NCI-H748 treated with DMSO at 0.1 percent for 48 hours (cell line): ENCODE measurements at regions not wholly inside any gene's neighbourhood (a gene's known extent, or its start where the extent isn't known, plus 50 kb on each side); places are given as distances from the start of the nearest gene placed in this dataset.
"Not testable (repeated sequence)": the region's sequence is repeated elsewhere in the genome, so short reads cannot be mapped to it uniquely, and the experiment has no call there.

Source experiments
- DNase-seq: peaks from one replicate; lab custom pipeline; 2025; lab: John Stamatoyannopoulos, UW

DNA sequence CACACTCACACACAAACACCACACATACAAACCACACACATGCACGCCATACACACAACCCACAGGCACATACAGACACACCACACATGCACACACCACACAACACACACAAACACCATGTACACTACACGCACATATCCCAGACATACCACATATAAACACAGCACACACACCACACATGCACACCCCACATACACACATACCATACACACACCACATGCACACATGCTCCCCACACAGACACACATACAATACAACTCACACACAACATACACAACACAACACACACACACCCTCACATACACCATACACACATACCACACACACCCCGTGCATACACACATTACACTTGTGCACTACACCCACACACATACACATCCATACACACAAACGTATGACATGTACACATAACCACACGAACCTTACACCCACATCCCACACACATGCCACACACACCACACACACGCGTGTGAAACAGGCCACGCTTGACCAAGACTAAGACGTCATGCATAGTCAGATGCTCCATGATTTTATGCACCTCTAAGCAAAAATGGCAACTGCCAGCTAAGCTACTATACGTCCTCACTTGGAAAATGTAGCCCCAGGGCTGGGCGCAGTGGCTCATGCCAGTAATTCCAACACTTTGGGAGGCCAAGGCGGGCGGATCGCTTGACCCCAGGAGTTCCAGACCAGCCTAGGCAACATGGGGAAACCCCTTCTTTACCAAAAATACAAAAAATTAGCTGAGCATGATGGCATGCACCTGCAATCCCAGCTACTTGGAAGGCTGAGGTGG, 77.4 kb upstream of the TMPRSS2 start:
- DNase-seq, result no peak

- no peak for DNase-seq
Observed at GRCh38 chr21:41584603-41585176, 76.7 kb upstream of the TMPRSS2 start.

- no peak for DNase-seq
Observed at GRCh38 chr21:41583274-41583790, 75.4 kb upstream of the TMPRSS2 start.

DNA sequence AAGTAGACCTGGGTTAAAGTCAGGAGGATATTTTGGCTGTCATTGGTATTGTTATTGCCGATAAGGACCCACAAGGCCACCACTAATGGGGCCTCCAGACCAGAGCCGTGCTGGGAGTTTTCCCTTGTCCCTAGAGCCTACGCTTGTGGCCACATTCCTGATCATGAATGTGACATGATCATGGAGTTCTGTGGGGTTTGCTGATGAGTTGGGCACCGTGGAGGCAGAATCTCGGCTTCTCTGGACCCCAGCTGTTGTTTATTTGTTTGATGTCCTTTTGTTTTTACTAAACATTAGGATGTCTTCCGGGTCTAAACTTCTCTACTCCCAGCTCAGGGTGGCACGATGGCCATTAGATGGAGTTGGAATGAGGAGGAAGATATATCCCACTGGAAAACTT, 74.9 kb upstream of the TMPRSS2 start:
- DNase-seq, result no peak

DNA sequence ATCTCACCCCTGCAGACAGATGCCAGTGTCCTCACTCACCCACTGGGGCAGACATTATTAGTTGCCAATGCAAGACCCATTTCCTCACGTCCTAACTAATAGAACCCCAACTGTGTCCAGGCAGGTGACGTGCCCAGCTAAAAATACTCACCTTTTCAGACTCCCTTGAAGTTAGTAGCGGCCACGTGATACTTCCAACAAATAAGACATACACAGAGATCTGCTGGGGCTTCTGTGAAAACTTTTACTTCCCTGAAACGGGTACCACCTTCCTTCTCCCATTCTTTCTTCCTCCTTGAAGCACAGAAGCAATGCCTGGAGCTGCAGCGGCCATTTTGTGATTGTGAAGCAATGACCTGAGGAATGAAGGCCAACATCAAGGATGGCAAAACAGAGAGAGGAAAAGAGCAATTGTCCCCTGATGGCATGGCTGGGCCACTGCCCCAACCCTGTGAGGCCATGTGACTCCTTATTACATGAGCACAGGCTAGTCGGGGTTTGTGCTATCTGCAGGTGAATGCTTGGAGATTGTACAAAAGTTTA, 74.4 kb upstream of the TMPRSS2 start:
- DNase-seq, result no peak

- DNase-seq, result no peak
Observed at GRCh38 chr21:41581592-41582228, 73.8 kb upstream of the TMPRSS2 start.

DNA sequence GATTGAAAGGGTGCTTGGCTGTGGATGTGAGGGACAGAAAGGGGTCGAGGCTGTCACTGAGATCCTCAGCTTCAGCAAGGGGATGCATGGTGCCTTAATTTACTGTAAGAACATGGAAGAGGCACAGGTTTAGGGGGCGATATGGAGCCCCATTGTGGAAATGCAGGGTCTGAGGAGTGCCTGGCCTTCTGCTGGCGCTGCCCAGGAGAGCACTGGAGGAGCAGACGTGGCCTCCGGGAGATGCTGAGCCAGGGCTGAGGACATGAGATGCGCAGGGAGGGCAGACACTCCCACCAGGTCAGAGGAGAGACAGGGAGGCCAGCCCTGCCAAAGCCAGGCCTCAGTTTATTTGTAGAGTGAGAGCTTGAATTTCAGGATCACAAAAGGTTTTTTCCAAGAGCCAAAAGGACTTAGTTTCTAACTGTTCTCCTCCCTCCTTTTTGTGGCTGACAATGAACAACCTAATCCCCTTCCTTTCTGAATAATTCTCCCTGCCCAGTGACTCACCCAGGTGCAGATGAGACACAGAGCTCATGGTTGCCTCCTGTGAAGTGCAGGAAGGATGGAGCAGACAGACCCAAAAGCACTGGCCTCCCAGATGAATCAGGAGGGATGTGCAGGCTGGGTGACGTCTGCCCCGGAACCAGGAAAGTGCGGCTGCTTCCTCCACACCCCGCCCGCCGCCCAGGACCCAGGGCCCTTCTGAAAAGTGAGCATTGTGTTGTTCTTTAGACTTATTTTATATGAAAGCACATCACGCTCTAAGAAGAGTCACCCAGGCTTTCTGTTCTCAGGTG, 73.0 kb upstream of the TMPRSS2 start:
- no peak for DNase-seq

GRCh38 chr21:41579692-41580091, 71.7 kb upstream of the TMPRSS2 start:
- DNase-seq, result no peak

GRCh38 chr21:41578716-41579115, 70.8 kb upstream of the TMPRSS2 start:
- DNase-seq, result no peak

DNA sequence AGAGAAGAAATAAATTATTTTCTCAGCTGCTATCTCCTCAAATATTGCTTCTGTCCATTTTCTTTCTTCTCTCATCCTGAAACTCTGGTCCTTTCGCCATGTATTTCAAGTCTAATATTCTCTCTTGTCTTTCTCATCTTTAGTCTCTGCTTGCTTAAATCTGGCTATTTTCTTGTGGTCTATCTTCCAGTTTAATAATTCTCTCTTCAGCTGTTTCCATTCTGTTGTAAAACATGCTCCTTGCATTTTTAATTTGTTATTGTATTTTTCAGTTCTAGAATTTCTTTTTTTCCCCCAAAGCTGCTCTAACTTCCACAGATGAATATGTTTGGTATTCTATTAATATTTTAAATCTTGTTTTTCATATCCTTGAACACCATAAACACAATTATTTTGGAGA, 70.1 kb upstream of the TMPRSS2 start:
- DNase-seq, result no peak

DNA sequence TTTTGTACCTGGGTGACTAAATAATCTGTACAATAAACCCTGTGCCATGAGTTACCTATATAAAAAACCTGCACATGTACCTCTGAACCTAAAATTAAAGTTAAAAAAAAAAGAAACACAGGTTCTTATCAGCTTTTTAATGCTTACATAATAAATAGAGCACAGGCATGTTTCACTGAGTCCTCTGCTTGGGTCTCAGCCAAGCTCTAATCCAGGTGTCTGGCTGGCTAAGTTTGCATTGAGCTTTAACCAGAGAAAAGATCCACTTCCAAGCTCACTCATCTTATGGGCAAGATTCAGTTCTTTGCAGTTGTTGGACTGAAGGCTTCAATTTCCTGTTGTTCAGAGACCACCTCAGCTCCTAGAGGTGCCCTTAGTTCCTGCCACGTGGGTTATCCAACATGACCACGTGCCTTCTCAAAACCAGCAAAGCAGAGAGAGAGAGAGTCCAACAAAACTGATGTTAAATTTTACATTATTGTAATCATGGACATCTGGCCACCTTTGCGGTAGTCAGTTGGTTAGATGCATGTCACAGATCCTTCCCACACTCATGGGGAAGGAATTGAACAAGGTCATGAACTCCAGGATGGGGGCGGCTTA, 68.2 kb upstream of the TMPRSS2 start:
- no peak for DNase-seq

GRCh38 chr21:41573902-41574690, 66.1 kb upstream of the TMPRSS2 start:
- DNase-seq, result no peak

DNA sequence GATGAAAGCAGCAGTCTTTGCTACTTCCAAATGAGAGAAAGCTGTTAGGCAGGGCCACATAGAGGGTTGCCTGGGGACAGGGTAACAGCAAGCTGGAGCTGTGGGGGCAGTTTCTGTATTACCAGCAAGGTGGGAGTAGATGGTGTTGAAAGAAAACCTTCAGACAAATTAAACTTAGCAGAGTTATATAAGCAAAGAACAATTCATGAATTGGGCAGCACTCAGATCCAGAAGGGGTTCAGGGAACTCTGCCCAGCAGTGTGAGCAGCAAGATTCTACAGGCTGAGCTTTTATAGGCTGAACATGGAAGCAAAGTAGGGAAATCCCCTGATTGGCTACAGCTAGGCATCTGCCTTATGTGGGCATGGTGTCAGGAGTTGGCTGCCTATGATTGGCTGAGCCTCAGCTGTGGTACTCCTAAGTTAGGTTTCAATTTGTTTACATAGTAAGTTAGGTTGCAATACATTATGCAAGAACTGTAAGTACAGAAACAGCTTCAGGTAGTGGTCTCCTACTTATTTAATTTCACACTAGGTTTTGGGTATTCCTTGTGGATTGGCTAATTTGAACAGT, 64.1 kb upstream of the TMPRSS2 start:
- no peak for DNase-seq

DNA sequence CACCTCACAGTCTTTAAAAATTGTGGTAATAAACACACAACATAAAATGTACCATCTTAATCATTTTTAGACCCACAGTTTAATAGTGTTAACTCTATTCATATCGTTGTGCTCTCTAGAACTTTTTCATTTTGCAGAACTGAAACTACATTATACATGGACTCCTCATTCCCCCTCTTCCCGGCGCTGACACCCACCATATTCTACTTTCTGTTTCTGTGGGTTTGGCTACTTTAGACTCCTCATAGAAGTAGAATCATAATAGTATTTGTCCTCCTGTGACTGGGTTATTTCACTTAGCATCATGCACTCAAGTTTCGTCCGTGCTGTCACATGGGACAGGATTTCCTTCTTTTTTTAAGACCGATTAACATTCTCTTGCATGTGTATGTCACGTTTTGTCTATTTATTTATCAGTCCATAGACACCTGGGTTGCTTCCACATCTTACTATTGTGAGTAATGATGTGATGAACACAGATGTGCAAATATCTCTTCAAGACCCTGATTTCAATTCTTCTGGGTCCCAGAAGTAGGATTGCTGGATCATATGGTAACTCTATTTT, 62.9 kb upstream of the TMPRSS2 start:
- no peak for DNase-seq

GRCh38 chr21:41568606-41569385, 60.8 kb upstream of the TMPRSS2 start:
- no peak for DNase-seq

- DNase-seq, result no peak
Observed at GRCh38 chr21:41567901-41568510, 60.0 kb upstream of the TMPRSS2 start.

- DNase-seq, result not testable (repeated sequence)
Observed at GRCh38 chr21:41567237-41567636, 59.3 kb upstream of the TMPRSS2 start.

- DNase-seq, result no peak
Observed at GRCh38 chr21:41566500-41567014, 58.6 kb upstream of the TMPRSS2 start.

GRCh38 chr21:41565550-41565949, 57.6 kb upstream of the TMPRSS2 start:
- DNase-seq, result no peak
